NCI-H2227 treated with DMSO at 0.1 percent for 48 hours (cell line): ENCODE measurements at regions not wholly inside any gene's neighbourhood (a gene's known extent, or its start where the extent isn't known, plus 50 kb on each side); places are given as distances from the start of the nearest gene placed in this dataset.

Source experiments
- DNase-seq: peaks from one replicate; lab custom pipeline; 2025; lab: John Stamatoyannopoulos, UW

- no peak for DNase-seq
Observed at GRCh38 chr2:129876541-129876940, 102.9 kb upstream of the RAB6C start.

GRCh38 chr2:129877289-129877741 lies 102.2 kb upstream of the RAB6C start:
- DNase-seq, result peak; percentile 91

GRCh38 chr2:129877795-129878775 lies 101.4 kb upstream of the RAB6C start:
- peak; percentile 87 for DNase-seq

GRCh38 chr2:129879614-129880180 lies 99.8 kb upstream of the RAB6C start:
- DNase-seq, result no peak

GRCh38 chr2:129880309-129880708 lies 99.2 kb upstream of the RAB6C start:
- DNase-seq, result no peak

GRCh38 chr2:129880971-129881370 lies 98.5 kb upstream of the RAB6C start:
- no peak for DNase-seq

GRCh38 chr2:129881786-129882396 lies 97.6 kb upstream of the RAB6C start:
- no peak for DNase-seq

- no peak for DNase-seq
Observed at GRCh38 chr2:129882476-129882875, 97.0 kb upstream of the RAB6C start.

GRCh38 chr2:129883121-129883520 lies 96.3 kb upstream of the RAB6C start:
- no peak for DNase-seq

GRCh38 chr2:129884221-129884786 lies 95.2 kb upstream of the RAB6C start:
- DNase-seq, result no peak

- DNase-seq, result no peak
Observed at GRCh38 chr2:129885735-129886134, 93.7 kb upstream of the RAB6C start.

GRCh38 chr2:129887688-129888266 lies 91.7 kb upstream of the RAB6C start:
- DNase-seq, result no peak

GRCh38 chr2:129888461-129888860 lies 91.0 kb upstream of the RAB6C start:
- no peak for DNase-seq

- DNase-seq, result no peak
Observed at GRCh38 chr2:129888896-129889295, 90.6 kb upstream of the RAB6C start.

- DNase-seq, result no peak
Observed at GRCh38 chr2:129891341-129892320, 87.8 kb upstream of the RAB6C start.

GRCh38 chr2:129892360-129892759 lies 87.1 kb upstream of the RAB6C start:
- no peak for DNase-seq

- no peak for DNase-seq
Observed at GRCh38 chr2:129892773-129893172, 86.7 kb upstream of the RAB6C start.

GRCh38 chr2:129893244-129893643 lies 86.2 kb upstream of the RAB6C start:
- DNase-seq, result no peak

GRCh38 chr2:129894616-129895015 lies 84.8 kb upstream of the RAB6C start:
- no peak for DNase-seq

- DNase-seq, result no peak
Observed at GRCh38 chr2:129895061-129895460, 84.4 kb upstream of the RAB6C start.

GRCh38 chr2:129895526-129896082 lies 83.9 kb upstream of the RAB6C start:
- DNase-seq, result no peak
